B cell (primary cell): ENCODE measurements at regions not wholly inside any gene's neighbourhood (a gene's known extent, or its start where the extent isn't known, plus 50 kb on each side); places are given as distances from the start of the nearest gene placed in this dataset.
"Not testable (repeated sequence)": the region's sequence is repeated elsewhere in the genome, so short reads cannot be mapped to it uniquely, and the experiment has no call there.

Source experiments
- ATAC-seq: fragments of 200-7000 bp; cut with Tn5 transposase; one replicate; pipeline ENCODE4 v1.10.0; 2021; ENCODE audit warnings: low read depth, mild to moderate bottlenecking, moderate number of reproducible peaks, moderate library complexity
- CTCF ChIA-PET: fragments of 350-600 bp; sonication (Branson Sonifier 250); formaldehyde crosslinking; loops from one replicate; lab custom pipeline; 2021; ENCODE audit warnings: antibody characterized with exemption, inconsistent platforms; lab: Charles Lee
- POLR2A ChIA-PET: fragments of 350-600 bp; sonication (Branson Sonifier 250); formaldehyde crosslinking; loops from one replicate; lab custom pipeline; 2021; ENCODE audit warnings: antibody characterized with exemption; lab: Charles Lee
- DNase-seq: peaks from one replicate; pipeline ENCODE4 v3.0.0; 2013
- H2AFZ ChIP-seq: 2 replicates; pipeline ENCODE4 v1.6.1; 2012; ENCODE audit warnings: mild to moderate bottlenecking, low read depth, low read length; ENCODE audit not compliant: insufficient read depth, poor library complexity, severe bottlenecking
- H3K27ac ChIP-seq, 2 donors: 1 replicate in 1 of 2; 2 replicates in 1 of 2; pipeline ENCODE4 v1.5.1; 2012 to 2013; ENCODE audit warnings: low read length in 2 of 2, mild to moderate bottlenecking in 2 of 2, moderate library complexity in 1 of 2
- H3K27me3 ChIP-seq, 4 experiments: fragments of 200-600 bp in 1 of 4; sonication (generic) in 1 of 4; replicated peaks in 1 of 4; 1 replicate in 2 of 4; 2 replicates in 2 of 4; pipeline versions ENCODE4 v1.6.1 to v1.7.0; 2013 to 2016; ENCODE audit warnings: low read length in 3 of 4, mild to moderate bottlenecking in 2 of 4, mixed read lengths in 1 of 4, moderate library complexity in 1 of 4; ENCODE audit not compliant: insufficient read depth in 4 of 4, control insufficient read depth in 3 of 4; ENCODE audit errors: control extremely low read depth in 1 of 4
- H3K36me3 ChIP-seq, 2 experiments: replicated peaks in 1 of 2; 1 replicate in 1 of 2; 2 replicates in 1 of 2; pipeline versions ENCODE4 v1.6.1 to v1.7.1; 2013; ENCODE audit warnings: low read length in 1 of 2; ENCODE audit not compliant: insufficient read depth in 2 of 2, control insufficient read depth in 1 of 2; ENCODE audit errors: control extremely low read depth in 1 of 2, extremely low read depth in 1 of 2
- H3K4me1 ChIP-seq, 2 donors: fragments of 200-600 bp in 1 of 2; sonication (generic) in 1 of 2; 1 replicate in 1 of 2; 2 replicates in 1 of 2; pipeline versions ENCODE4 v1.5.1 to v1.6.1; 2013 to 2017; ENCODE audit warnings: low read length in 2 of 2; ENCODE audit not compliant: control insufficient read depth in 2 of 2, insufficient read depth in 2 of 2
- H3K4me2 ChIP-seq: replicated peaks from 2 replicates; pipeline ENCODE3; 2012; ENCODE audit warnings: mild to moderate bottlenecking, low read depth, low read length; ENCODE audit not compliant: poor library complexity, severe bottlenecking
- H3K4me3 ChIP-seq, 5 experiments: fragments of 200-600 bp in 1 of 5; sonication (generic) in 1 of 5; 1 replicate in 3 of 5; 2 replicates in 2 of 5; pipeline versions ENCODE4 v1.5.1 to v1.7.0; 2011 to 2016; ENCODE audit warnings: low read length in 4 of 5, mild to moderate bottlenecking in 4 of 5, low read depth in 2 of 5, control low read depth in 1 of 5, moderate library complexity in 1 of 5; ENCODE audit not compliant: insufficient read depth in 1 of 5; ENCODE audit errors: control extremely low read depth in 1 of 5, extremely low read depth in 1 of 5
- H3K79me2 ChIP-seq: fragments of 200-600 bp; sonication (generic); one replicate; pipeline ENCODE4 v1.6.0; 2016; ENCODE audit warnings: low read length; ENCODE audit not compliant: control insufficient read depth, insufficient read depth
- H3K9ac ChIP-seq: fragments of 200-600 bp; sonication (generic); 2 replicates; pipeline ENCODE4 v1.6.1; 2017; ENCODE audit warnings: mild to moderate bottlenecking, low read length, moderate library complexity
- H3K9me3 ChIP-seq, 3 donors: one replicate each; pipeline versions ENCODE4 v1.6.1 to v1.7.1; 2013; ENCODE audit warnings: low read length in 2 of 3; ENCODE audit not compliant: control insufficient read depth in 2 of 3, insufficient read depth in 1 of 3; ENCODE audit errors: control extremely low read depth in 1 of 3
- H4K20me1 ChIP-seq: 2 replicates; pipeline ENCODE4 v1.6.0; 2012; ENCODE audit warnings: mild to moderate bottlenecking, low read length; ENCODE audit not compliant: insufficient read depth, control insufficient read depth, poor library complexity, severe bottlenecking
- H3K27ac Mint-ChIP-seq: one replicate; pipeline ENCODE4 v1.8.0; 2021; ENCODE audit warnings: mixed read lengths
- H3K27me3 Mint-ChIP-seq: one replicate; pipeline ENCODE4 v1.8.0; 2021; ENCODE audit warnings: mixed read lengths
- H3K4me1 Mint-ChIP-seq: one replicate; pipeline ENCODE4 v1.8.0; 2021; ENCODE audit warnings: mixed read lengths
- H3K4me3 Mint-ChIP-seq: one replicate; pipeline ENCODE4 v1.8.0; 2021; ENCODE audit warnings: mixed read lengths
- H3K9me3 Mint-ChIP-seq: one replicate; pipeline ENCODE4 v1.8.0; 2022; ENCODE audit warnings: mixed read lengths; ENCODE audit not compliant: insufficient read depth
- EZH2 ChIP-seq: IDR thresholded peaks from 2 replicates; pipeline ENCODE4 v1.6.1; 2012; ENCODE audit warnings: borderline replicate concordance, low read depth, mild to moderate bottlenecking, moderate library complexity, low read length; ENCODE audit not compliant: insufficient read depth, poor library complexity, severe bottlenecking
- WGBS: methylation state at CpG from one replicate; pipeline ENCODE4 v1.1.5; 2013; ENCODE audit warnings: missing lambda C conversion rate; ENCODE audit not compliant: insufficient coverage; 5-methylcytosine and 5-hydroxymethylcytosine counted together
- intact Hi-C: fragments of 100-400 bp; cut with micrococcal nuclease; formaldehyde crosslinking; loops from one replicate; pipeline ENCODE4 v1.10.0; 2022
- TF ChIP-seq, protein P1 (sequence below): fragments of 200-600 bp; IDR thresholded peaks from one replicate; pipeline ENCODE4 v1.8.0; 2022; ENCODE audit warnings: antibody characterized with exemption, mild to moderate bottlenecking

DNA sequence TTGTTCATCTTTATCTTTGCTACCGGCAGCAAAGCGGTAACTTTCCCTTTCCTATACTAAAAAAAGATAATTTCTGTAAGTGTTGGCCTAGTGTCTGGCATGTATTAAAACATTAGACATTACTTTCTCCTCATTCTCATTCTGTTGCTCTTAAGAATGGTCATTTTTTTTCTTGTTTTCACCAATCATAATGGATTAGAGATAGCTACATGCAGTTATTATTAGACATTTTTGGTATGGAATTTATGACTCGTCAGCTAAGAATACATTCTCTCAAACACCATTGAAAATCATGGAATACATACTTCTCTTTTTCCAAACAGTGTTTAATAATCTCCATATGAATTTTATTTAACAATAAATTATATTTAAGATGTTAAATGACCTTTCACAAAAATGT lies 1154.6 kb downstream of the BRINP3 start:
- ChIA-PET POLR2A (no interaction called here), CTCF (no interaction called here)
- Histone ChIP-seq H3K4me3 (no peak overlapping the region), H3K27ac (no peak overlapping the region), H3K4me2 (no peak overlapping the region), H2AFZ (no peak overlapping the region), H4K20me1 (no peaks in the 10 kb centered on the region), H3K36me3 (no peaks in the 10 kb centered on the region), H3K4me1 (no peaks in the 10 kb centered on the region), H3K79me2 (no peaks in the 10 kb centered on the region), H3K9me3 (peaks cover 0 to 5% (median 0%) of the 10 kb centered on the region in 3 donors), H3K27me3 (no peaks in the 10 kb centered on the region), H3K9ac (no peak overlapping the region)
- intact Hi-C loops = no loop called here
- no peak overlapping the region for H3K4me3 Mint-ChIP-seq
- no peaks in the 10 kb centered on the region for H3K27me3 Mint-ChIP-seq
- DNase-seq = no peak
- no peak for TF ChIP-seq EZH2
- TF ChIP-seq, protein P1, sequence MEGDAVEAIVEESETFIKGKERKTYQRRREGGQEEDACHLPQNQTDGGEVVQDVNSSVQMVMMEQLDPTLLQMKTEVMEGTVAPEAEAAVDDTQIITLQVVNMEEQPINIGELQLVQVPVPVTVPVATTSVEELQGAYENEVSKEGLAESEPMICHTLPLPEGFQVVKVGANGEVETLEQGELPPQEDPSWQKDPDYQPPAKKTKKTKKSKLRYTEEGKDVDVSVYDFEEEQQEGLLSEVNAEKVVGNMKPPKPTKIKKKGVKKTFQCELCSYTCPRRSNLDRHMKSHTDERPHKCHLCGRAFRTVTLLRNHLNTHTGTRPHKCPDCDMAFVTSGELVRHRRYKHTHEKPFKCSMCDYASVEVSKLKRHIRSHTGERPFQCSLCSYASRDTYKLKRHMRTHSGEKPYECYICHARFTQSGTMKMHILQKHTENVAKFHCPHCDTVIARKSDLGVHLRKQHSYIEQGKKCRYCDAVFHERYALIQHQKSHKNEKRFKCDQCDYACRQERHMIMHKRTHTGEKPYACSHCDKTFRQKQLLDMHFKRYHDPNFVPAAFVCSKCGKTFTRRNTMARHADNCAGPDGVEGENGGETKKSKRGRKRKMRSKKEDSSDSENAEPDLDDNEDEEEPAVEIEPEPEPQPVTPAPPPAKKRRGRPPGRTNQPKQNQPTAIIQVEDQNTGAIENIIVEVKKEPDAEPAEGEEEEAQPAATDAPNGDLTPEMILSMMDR = no peak
- H3K4me1 Mint-ChIP-seq = no peaks in the 10 kb centered on the region
- no CpG with 5 or more reads among the region's 3 CpGs for WGBS
- no peak overlapping the region for H3K27ac Mint-ChIP-seq
- H3K9me3 Mint-ChIP-seq = no peaks in the 10 kb centered on the region
- no peak for ATAC-seq

- ATAC-seq, H3K4me2 ChIP-seq, DNase-seq, H3K27me3 Mint-ChIP-seq, H3K4me3 Mint-ChIP-seq, H3K4me3 ChIP-seq, H3K79me2 ChIP-seq, H3K27me3 ChIP-seq, H3K4me1 ChIP-seq, H3K9me3 Mint-ChIP-seq, CTCF ChIA-PET, H4K20me1 ChIP-seq, H3K4me1 Mint-ChIP-seq, H3K36me3 ChIP-seq, H2AFZ ChIP-seq, H3K27ac Mint-ChIP-seq, H3K27ac ChIP-seq, POLR2A ChIA-PET, H3K9ac ChIP-seq, H3K9me3 ChIP-seq, intact Hi-C loops: not testable (repeated sequence)
- over 99% methylated on average over 8 of the region's 13 CpGs for WGBS
Observed at GRCh38 chr1:189331071-189331470, 1146.6 kb downstream of the BRINP3 start.
